Inflammatory macrophage treated with lipopolysaccharide for 1 hour (primary cell): ENCODE measurements at regions not wholly inside any gene's neighbourhood (a gene's known extent, or its start where the extent isn't known, plus 50 kb on each side); places are given as distances from the start of the nearest gene placed in this dataset.

Source experiments
- DNase-seq, 2 donors: peaks; one replicate each; pipeline ENCODE4 v3.0.0-alpha.2; 2020 to 2022

- no peak for DNase-seq
These were observed 96.2 kb downstream of the EMX2 start for GRCh38 chr10:117638664-117639200.

DNA sequence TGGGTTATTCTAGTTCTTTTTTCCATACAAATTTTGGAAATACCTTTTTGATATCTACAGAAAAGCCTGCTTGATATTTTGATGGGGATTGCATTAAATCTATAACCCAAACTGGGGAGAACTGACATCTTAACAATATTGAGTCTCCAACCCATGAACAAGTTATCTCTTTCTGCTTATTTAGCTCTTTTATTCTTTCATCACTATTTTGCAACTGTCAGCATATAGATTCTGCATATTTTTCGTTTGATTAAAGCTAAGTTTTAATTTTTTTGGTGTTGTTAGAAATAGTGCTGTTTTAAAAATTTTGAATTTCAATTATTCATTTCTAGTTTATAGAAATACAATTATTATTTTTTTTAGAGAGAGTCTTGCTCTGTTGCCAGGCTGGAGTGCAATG is 97.9 kb downstream of the EMX2 start:
- DNase-seq: no peak

DNA sequence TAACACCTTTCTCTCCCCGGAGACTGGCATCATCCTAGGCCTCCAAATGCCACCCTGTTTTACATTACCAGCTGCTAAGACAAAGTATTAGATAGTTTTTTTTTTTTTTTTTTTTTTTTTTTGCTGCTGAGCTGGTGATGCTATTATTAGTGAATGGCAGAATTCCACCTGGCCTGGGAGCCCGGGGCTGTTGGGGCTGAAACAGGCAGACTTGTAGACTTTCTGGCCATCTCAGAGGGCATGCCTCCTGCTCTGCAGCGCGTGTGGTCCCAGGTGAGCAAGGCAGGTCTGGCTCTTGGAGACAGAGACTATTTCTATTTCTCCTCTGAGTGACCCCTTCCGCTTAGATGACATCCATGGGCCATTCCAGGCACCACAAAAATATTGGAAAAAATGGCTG is 104.2 kb downstream of the EMX2 start:
- DNase-seq: no peak

GRCh38 chr10:117647306-117647705 is 104.8 kb downstream of the EMX2 start:
- no peak for DNase-seq

GRCh38 chr10:117651121-117651520 is 108.6 kb downstream of the EMX2 start:
- DNase-seq: no peak

DNA sequence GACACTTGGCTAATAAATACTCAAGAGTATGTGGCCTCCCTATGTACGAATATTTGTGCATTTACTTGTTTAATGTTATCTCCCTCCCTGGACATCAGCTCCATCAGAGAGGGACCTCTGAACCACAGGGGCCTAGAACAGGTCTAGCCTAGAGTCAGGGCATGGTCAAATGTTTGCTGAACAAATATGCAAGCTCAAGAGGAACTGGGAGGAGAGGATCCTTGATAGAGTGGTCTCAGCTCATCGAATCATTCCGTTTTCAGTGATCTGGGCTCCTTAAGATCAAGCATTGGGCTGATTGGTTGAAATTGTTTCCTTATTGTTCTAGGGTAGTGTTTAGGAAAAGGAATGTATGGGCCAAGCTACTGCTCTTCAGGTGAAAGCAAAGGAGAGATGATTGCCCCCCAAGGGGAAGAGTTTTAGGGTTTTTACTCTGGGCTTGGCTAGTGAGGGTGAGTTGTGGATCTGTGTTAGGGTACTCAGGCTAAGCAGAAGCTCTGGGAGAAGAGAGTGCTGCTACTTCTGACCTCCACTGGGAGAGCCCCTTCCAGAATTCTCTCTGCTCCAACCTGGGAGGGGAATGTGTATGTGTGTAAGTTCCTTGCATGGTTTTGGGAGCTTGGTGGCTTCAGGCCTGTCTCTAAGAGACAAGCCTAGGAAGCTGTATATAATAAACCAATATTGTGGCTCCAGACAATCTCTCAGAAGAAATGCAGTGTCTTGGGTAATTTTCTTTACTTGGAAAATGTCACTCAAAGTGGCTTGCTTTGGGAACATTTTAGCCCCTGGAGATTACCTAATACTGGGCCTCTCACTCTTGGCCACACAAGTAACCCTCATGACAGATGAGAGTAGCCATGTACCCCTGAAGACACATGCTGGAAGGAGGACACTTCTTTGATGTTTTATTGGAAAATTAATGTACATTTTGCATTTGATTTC is 110.0 kb downstream of the EMX2 start:
- no peak for DNase-seq

DNA sequence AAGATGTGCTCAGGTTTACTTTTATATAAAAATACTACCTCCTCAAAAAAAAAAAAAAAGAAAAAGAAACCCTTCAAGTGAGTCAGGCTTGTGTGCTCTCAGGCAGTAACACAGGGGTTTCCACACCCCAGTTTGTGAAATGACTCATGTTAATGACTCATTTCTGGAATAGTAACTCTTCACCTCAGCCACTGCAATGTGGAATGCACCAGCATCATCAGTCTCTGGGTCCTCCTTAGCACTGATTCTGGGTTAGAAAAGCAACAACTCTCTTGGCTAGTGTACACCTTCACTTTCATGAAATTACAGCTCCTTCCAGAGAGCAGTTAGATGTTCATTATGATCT is 110.6 kb downstream of the EMX2 start:
- peak; percentile 10 to 28 for DNase-seq

DNA sequence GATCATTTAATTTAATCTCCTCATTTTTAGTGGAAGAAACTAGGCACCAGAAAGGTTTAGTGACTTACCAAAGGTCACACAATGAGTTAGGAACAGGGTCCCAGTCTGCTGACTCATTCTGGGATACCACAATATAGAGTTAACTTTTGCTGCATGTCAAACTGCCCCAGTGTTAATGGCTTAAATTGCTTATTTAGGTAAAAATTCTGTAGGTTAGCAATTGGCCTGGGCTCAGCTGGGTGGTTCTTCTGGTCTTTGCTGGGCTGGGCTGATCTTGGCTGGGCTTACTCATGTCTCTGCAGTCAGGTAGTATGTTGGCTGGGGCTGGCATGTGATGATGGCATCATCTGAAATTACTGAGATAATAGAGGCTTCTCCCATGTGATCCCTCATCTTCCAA is 111.6 kb downstream of the EMX2 start:
- no peak for DNase-seq

DNA sequence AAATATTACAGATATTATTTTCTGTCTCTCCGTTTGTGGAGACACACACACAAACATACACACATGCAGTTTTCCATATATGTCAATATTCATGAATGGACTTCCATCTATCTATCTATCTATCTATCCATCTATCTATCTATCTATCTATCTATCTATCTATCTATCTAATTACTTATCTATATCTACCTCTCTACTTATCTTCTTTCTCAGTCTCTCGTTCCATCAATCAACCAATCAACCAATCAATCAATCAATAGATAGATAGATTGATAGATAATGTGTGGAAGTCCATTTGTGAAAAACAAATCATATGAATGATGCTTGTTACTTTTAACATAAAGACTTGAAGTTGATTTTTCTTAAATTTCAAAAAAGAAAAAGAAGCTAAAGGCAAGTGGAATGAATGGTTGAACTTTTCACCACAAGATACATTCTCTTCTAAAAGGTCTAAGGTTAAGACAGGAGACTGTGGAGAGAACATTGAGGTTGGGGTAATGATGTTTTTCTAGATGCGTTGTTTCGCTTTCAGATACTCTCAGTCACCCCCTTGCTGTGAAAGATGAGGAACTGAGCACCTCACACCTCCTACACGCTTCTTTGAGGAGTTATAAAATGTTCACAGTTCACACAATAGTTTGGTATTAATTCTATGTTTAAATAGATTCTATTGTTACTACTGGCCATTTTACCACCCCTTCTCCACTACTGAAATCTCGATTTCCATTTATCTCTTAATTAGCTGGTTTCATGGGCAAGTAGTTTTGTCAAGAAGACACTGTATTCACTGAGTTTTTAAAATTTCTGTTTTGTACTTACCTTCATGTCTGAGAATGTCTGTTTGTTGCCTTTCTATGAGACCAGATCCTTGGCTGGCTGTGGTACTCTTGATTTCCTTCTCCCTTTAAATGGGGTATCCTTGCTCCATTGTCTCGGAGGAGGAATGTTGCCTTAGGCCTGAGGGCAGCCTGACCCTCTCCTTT is 114.1 kb downstream of the EMX2 start:
- DNase-seq: no peak

DNA sequence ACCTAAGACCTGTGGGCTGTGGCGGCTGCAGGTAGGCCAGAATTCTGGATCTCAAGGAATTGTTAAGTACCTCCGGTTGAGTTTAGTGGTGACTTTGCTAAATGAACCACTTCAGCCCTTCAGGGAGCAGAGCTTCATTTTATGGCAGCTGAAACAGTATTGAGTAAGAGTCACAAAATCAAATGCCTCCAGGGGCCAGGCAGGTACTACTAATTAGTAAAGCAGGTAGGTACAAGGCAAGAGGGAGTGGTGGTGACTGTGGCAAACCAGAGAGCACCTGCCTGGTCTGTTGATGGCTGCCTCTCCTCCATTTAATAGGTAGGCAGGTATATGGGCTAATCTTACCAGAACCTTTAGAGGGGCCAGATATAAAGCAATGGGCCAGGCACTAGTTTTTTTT is 118.8 kb downstream of the EMX2 start:
- no peak for DNase-seq

- DNase-seq: no peak
These were observed 119.6 kb downstream of the EMX2 start for GRCh38 chr10:117662126-117662525.

DNA sequence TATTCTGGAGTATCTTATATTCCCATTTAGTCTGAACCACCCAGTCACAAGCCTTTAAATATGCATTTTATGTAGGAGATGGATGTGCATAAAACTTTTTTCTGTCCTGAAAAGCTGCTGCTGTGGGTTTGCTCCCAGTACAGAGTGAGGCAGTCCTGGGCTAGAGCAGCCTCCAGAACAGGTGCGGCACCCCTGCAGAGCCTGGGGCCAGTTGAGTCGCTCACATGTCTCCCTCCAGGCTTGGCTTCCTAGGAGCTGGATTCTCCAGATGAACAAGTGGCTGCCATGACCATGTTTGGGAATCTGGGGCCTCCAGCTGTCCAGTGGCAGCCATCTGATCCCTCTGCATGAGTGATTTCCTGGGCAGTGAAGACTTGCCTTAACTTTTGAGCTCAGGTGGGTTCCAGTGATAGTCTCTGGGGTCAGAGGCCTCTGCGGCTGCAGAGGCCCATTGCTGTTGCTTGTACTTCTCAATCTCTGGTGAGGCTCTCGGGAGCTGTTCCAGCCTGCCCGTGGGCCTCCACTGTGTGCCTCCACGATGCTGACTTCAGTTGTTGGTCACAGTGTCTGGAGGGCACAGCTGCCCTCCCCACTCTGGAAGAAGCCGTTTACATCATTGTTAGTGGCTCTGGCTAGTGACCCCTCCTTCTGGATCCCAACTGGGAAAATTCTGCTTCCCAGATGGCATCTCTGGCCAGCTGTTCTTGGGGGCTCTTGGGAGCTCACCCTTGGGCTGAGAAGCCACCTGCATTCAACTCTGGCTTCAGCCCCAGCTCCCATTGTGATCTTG is 120.4 kb downstream of the EMX2 start:
- DNase-seq: no peak

DNA sequence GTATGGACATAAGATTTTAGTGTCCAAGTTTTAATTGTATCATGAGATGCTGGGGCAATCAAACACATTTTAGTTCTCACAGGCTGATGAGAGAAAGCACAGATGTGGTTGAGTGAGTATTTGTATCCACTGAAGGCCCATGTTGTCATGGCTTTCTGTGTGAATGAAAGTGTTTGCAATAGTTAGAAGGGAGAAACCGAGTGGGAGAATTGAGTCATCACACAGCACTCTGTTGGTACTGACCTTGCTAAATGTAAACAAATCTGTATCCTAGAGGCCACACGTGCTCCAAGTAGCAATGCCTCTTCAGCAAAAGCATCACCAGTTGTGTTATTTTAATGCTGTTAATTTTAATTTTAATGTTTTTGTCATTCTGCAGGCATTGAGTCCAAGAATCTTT is 121.2 kb downstream of the EMX2 start:
- DNase-seq: peak in 1 of 2 donors; percentile 4

GRCh38 chr10:117664288-117664687 is 121.7 kb downstream of the EMX2 start:
- DNase-seq: no peak

DNA sequence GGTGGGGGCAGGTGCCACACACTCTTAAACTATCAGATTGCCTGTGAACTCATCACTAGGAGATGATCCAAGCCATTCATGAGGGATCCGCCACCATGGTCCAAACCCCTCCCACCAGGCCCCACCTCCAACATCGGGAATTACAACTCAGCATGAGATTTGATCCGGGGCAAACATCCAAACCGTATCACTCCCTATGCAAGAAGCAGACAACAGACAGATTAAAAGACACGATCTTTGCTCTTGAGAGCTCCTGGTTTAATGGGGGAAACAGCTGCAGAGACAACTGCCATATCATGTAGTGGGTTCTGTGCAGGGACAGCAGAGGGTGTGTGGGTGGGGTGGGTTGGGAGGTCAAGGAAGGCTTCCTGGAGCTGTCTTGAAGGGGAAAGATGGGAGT is 123.6 kb downstream of the EMX2 start:
- no peak for DNase-seq

- no peak for DNase-seq
These were observed 124.4 kb downstream of the EMX2 start for GRCh38 chr10:117666965-117667364.

GRCh38 chr10:117667831-117668230 is 125.3 kb downstream of the EMX2 start:
- DNase-seq: no peak

DNA sequence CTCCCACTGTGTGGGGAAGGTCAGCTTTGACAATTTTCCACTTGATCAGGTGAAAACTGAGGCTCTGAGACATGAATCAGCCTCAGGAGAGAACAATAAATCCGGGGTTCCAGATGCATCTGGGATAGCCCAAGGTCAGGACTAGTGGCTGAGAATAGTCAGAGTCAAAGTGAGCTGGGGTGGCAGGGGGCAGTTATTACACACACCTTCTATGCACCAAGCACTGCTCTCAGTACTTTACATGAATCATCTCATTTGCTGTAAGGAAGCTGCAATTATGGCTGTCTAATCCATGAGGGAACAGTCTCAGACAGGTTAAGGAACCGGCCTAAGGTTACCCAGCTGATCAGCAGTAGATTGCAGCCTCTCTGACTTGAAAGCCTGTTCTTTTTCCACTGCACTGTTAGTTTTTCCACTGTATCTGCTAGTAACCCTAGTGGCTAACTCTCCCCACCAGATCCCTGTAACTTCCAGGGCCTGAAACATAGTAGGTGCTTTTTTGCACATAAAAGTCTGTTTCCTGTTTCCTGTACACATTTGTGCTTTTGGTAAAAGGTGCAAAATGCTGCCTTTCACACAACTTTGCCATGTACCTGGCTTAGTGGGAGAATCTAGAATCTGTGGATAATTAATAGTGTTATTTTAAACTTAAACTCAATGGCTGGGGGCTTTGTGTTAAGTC is 125.9 kb downstream of the EMX2 start:
- no peak for DNase-seq

GRCh38 chr10:117669122-117669521 is 126.6 kb downstream of the EMX2 start:
- no peak for DNase-seq

- no peak for DNase-seq
These were observed 127.8 kb downstream of the EMX2 start for GRCh38 chr10:117670116-117670904.
